ENCODE measurements at regions not wholly inside any gene's neighbourhood (a gene's known extent, or its start where the extent isn't known, plus 50 kb on each side); places are given as distances from the start of the nearest gene placed in this dataset.
A peak's percentile ranks its signal among the peaks of the same experiment; 100 is the strongest.

DNA sequence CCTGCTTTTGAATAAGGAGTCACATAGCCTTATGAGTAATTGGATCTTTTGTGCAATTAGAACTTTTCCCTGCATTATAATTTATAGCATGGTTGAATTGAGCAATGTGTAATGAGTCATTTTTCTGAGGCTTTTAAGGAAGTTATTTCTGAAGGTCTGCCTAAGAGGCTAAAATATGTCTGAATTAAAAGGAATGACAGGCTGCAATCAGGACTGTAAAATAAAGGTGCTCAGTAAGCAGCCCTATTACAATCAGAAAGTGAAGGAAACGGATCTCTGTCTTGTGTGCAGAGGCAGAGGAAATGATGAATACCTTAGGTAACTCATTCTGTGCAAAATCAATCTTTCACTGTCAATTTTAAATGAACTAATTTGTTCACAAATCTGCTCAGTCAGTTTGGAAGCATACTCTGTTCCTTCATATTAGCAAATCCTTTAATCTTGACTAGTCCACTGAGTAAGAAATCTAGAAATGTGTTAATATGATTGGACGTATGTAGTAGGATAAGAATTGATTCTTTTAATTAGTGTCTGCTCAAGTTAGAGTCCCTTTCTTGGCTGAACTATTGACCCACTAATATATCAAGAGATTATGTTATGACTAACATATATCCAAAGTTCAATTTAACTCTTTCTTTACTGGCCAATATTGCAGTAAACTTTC lies 290.1 kb downstream of the ZIC1 start:
- no peaks in the 10 kb centered on the region for H3K79me2 ChIP-seq (ENCODE audit: insufficient read depth, low read length)
- FAIRE-seq (no peak), DNase-seq (ENCODE audit: low read depth) (peak; percentile 77)
- Mint-ChIP-seq H3K4me3 (ENCODE audit: unreplicated experiment) (no peak overlapping the region), H3K9me3 (ENCODE audit: unreplicated experiment) (no peaks in the 10 kb centered on the region), H3K27ac (ENCODE audit: unreplicated experiment) (no peak overlapping the region), H3K27me3 (ENCODE audit: low read depth, unreplicated experiment) (no peaks in the 10 kb centered on the region), H3K4me1 (ENCODE audit: low read depth, unreplicated experiment) (no peaks in the 10 kb centered on the region), H3K36me3 (ENCODE audit: low read depth, unreplicated experiment) (no peaks in the 10 kb centered on the region)
- no peak overlapping the region for H3K27ac ChIP-seq (ENCODE audit: low read depth, low read length)
- no peak overlapping the region for H3K4me3 ChIP-seq (ENCODE audit: insufficient read depth, low read depth, low read length)
- TF ChIP-seq, protein P1, sequence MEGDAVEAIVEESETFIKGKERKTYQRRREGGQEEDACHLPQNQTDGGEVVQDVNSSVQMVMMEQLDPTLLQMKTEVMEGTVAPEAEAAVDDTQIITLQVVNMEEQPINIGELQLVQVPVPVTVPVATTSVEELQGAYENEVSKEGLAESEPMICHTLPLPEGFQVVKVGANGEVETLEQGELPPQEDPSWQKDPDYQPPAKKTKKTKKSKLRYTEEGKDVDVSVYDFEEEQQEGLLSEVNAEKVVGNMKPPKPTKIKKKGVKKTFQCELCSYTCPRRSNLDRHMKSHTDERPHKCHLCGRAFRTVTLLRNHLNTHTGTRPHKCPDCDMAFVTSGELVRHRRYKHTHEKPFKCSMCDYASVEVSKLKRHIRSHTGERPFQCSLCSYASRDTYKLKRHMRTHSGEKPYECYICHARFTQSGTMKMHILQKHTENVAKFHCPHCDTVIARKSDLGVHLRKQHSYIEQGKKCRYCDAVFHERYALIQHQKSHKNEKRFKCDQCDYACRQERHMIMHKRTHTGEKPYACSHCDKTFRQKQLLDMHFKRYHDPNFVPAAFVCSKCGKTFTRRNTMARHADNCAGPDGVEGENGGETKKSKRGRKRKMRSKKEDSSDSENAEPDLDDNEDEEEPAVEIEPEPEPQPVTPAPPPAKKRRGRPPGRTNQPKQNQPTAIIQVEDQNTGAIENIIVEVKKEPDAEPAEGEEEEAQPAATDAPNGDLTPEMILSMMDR (IDR thresholded peaks at IDR 0.05; ENCODE audit: insufficient read depth, low read depth, low read length) = no peak
- TF ChIP-seq EZH2 (IDR thresholded peaks at IDR 0.05; ENCODE audit: insufficient read depth, low read length) = no peak
- H3K36me3 ChIP-seq (ENCODE audit: insufficient read depth, low read length) = no peaks in the 10 kb centered on the region
- H3K9ac ChIP-seq (ENCODE audit: low read length) = no peak overlapping the region
- no peak overlapping the region for H2AFZ ChIP-seq (ENCODE audit: low read depth, low read length)
- no peaks in the 10 kb centered on the region for H3K4me1 ChIP-seq (ENCODE audit: insufficient read depth, low read length)
- H3K4me2 ChIP-seq (ENCODE audit: low read length) = no peak overlapping the region
- H4K20me1 ChIP-seq (ENCODE audit: insufficient read depth, low read length) = no peaks in the 10 kb centered on the region
- H3K9me3 ChIP-seq (ENCODE audit: insufficient read depth, low read depth, low read length) = no peaks in the 10 kb centered on the region
- H3K27me3 ChIP-seq (ENCODE audit: insufficient read depth, low read length) = no peaks in the 10 kb centered on the region

DNA sequence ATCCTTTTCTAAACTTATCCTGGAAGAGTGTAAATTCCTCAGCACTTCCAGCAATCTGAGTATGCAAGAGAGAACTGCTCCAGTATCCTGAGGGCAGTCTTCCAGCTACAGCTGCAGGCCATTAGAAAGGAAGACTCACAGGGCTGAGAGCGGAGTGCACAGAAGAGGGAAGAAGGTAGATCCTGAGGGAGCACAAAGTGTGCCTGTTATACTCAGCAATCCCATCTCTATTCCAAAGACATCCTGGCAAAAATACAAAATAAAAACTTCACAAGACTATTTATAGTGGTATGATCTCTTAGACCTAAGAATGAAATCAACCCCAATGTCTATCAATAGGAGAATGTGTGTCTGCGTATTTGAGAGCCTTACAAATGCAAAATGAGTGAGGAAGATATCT lies 292.0 kb downstream of the ZIC1 start:
- H3K27me3 ChIP-seq (ENCODE audit: insufficient read depth, low read length) = no peaks in the 10 kb centered on the region
- no peaks in the 10 kb centered on the region for H3K4me1 Mint-ChIP-seq (ENCODE audit: low read depth, unreplicated experiment)
- no peaks in the 10 kb centered on the region for H3K9me3 Mint-ChIP-seq (ENCODE audit: unreplicated experiment)
- H3K27ac Mint-ChIP-seq (ENCODE audit: unreplicated experiment) = no peak overlapping the region
- H3K4me3 Mint-ChIP-seq (ENCODE audit: unreplicated experiment) = no peak overlapping the region
- DNase-seq (ENCODE audit: low read depth) (peak; percentile 23), FAIRE-seq (no peak)
- no peak overlapping the region for H3K9ac ChIP-seq (ENCODE audit: low read length)
- H3K4me2 ChIP-seq (ENCODE audit: low read length) = no peak overlapping the region
- no peaks in the 10 kb centered on the region for H3K79me2 ChIP-seq (ENCODE audit: insufficient read depth, low read length)
- no peaks in the 10 kb centered on the region for H4K20me1 ChIP-seq (ENCODE audit: insufficient read depth, low read length)
- no peaks in the 10 kb centered on the region for H3K36me3 Mint-ChIP-seq (ENCODE audit: low read depth, unreplicated experiment)
- H3K4me3 ChIP-seq (ENCODE audit: insufficient read depth, low read depth, low read length) = no peak overlapping the region
- H3K27ac ChIP-seq (ENCODE audit: low read depth, low read length) = no peak overlapping the region
- H3K36me3 ChIP-seq (ENCODE audit: insufficient read depth, low read length) = no peaks in the 10 kb centered on the region
- TF ChIP-seq EZH2 (IDR thresholded peaks at IDR 0.05; ENCODE audit: insufficient read depth, low read length) = no peak
- TF ChIP-seq, protein P1 (IDR thresholded peaks at IDR 0.05; ENCODE audit: insufficient read depth, low read depth, low read length) = no peak
- no peaks in the 10 kb centered on the region for H3K9me3 ChIP-seq (ENCODE audit: insufficient read depth, low read depth, low read length)
- H3K27me3 Mint-ChIP-seq (ENCODE audit: low read depth, unreplicated experiment) = no peaks in the 10 kb centered on the region
- H2AFZ ChIP-seq (ENCODE audit: low read depth, low read length) = no peak overlapping the region
- H3K4me1 ChIP-seq (ENCODE audit: insufficient read depth, low read length) = no peaks in the 10 kb centered on the region

DNA sequence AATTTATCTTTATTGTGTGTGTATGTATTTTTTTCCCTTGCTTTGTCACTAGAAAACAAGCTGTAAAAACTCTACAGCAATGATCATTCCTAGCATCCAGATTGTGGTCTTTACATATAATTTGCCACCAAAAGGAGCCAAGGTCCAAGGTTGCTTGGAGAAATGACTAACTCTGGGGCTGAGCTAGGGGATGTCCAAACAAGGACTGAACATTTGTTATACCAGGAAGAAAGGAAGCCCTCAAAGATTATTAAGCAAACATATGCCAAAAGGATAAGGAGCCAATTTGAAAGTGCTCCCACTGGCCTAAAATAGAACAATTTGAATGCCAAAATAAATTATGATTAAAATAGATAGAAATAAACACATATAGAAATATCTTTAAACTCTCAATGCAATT lies 293.3 kb downstream of the ZIC1 start:
- Histone ChIP-seq H4K20me1 (ENCODE audit: insufficient read depth, low read length) (no peaks in the 10 kb centered on the region), H3K4me3 (ENCODE audit: insufficient read depth, low read depth, low read length) (no peak overlapping the region), H3K9ac (ENCODE audit: low read length) (no peak overlapping the region), H3K27me3 (ENCODE audit: insufficient read depth, low read length) (no peaks in the 10 kb centered on the region), H3K9me3 (ENCODE audit: insufficient read depth, low read depth, low read length) (no peaks in the 10 kb centered on the region), H3K27ac (ENCODE audit: low read depth, low read length) (no peak overlapping the region), H3K36me3 (ENCODE audit: insufficient read depth, low read length) (no peaks in the 10 kb centered on the region), H3K4me1 (ENCODE audit: insufficient read depth, low read length) (no peaks in the 10 kb centered on the region), H3K79me2 (ENCODE audit: insufficient read depth, low read length) (no peaks in the 10 kb centered on the region), H3K4me2 (ENCODE audit: low read length) (no peak overlapping the region), H2AFZ (ENCODE audit: low read depth, low read length) (no peak overlapping the region)
- DNase-seq (ENCODE audit: low read depth) = peak; percentile 43
- TF ChIP-seq, protein P1 (IDR thresholded peaks at IDR 0.05; ENCODE audit: insufficient read depth, low read depth, low read length) = no peak
- no peak for TF ChIP-seq EZH2 (IDR thresholded peaks at IDR 0.05; ENCODE audit: insufficient read depth, low read length)
- Mint-ChIP-seq H3K4me3 (ENCODE audit: unreplicated experiment) (no peak overlapping the region), H3K4me1 (ENCODE audit: low read depth, unreplicated experiment) (no peaks in the 10 kb centered on the region), H3K9me3 (ENCODE audit: unreplicated experiment) (no peaks in the 10 kb centered on the region), H3K27ac (ENCODE audit: unreplicated experiment) (no peak overlapping the region), H3K27me3 (ENCODE audit: low read depth, unreplicated experiment) (no peaks in the 10 kb centered on the region), H3K36me3 (ENCODE audit: low read depth, unreplicated experiment) (no peaks in the 10 kb centered on the region)
- FAIRE-seq = no peak
